ENCODE measurements at regions not wholly inside any gene's neighbourhood (a gene's known extent, or its start where the extent isn't known, plus 50 kb on each side); places are given as distances from the start of the nearest gene placed in this dataset.

DNA sequence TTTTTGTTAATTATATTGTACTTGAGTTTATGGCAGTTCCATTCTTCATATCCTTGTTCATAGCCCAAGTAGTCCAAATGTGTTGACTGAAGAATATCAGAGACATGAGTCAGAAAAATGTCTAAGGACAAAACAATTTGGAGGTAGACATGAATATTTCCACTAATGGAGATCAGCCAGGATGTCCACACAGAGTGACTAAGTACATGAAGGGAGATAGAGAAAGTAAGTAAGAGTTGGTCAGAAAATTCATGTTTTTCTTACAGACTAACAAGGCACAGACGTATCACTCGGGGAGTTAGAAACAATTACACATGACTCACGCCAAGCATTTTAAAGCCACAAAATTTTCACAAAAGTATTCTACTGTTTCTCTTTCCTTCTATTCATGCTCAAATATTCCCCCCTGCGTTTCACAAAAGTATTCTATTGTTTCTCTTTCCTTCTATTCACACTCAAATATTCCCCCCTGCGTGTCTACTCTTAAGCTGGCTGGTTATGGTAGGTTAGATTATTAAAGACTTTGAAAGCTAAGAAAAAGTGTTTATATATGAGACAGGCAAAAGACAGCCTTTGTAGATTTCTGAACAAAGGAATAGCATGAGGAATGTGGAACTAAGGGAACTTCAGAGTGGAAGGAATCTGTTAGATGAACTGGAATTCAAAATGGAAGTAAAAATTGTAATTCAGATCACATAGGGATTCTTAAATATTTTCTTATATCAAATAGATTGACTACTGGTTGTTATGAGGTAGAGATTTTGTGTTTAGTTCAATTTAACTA, 648.7 kb upstream of the CCDC54 start:
- Histone ChIP-seq H3K36me3 (ENCODE audit: insufficient read depth, low read length) (no peaks in the 10 kb centered on the region), H2AFZ (ENCODE audit: low read length) (no peak overlapping the region), H3K79me2 (ENCODE audit: low read length) (no peaks in the 10 kb centered on the region), H3K4me1 (ENCODE audit: low read length) (no peaks in the 10 kb centered on the region), H3K9me3 (ENCODE audit: low read length) (no peaks in the 10 kb centered on the region), H3K27ac (ENCODE audit: low read length) (no peak overlapping the region), H3K4me2 (ENCODE audit: low read depth, low read length, poor library complexity, severe bottlenecking) (no peak overlapping the region), H3K27me3 (ENCODE audit: low read length) (no peaks in the 10 kb centered on the region), H3K4me3 (ENCODE audit: low read length) (no peak overlapping the region), H3K9me2 (replicated peaks; ENCODE audit: insufficient read depth, low read length) (no peaks in the 10 kb centered on the region), H3K9ac (ENCODE audit: low read length) (no peak overlapping the region), H4K20me1 (ENCODE audit: insufficient read depth, low read depth, low read length) (no peaks in the 10 kb centered on the region)
- DNase-seq: no peak

DNA sequence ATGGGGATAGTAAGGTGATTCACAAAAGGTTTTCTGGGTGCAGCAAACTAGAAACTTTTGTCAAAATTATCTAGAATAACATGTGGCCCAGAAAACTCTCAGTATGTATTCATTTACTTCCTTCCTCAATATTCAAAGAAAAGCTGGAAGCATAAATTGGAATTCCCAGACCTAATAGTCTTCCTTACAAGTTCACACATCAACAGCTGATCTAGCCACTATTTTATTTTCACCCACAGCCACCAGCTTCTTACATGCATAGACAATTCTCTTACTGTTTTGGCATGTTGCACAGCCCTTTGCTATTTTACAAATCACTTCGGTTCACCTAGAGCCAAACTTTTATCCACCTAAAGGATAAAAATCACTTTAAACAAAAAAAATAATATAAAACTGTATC, 647.8 kb upstream of the CCDC54 start:
- no peaks in the 10 kb centered on the region for H3K9me3 ChIP-seq (ENCODE audit: low read length)
- H3K4me3 ChIP-seq (ENCODE audit: low read length): no peak overlapping the region
- H3K4me2 ChIP-seq (ENCODE audit: low read depth, low read length, poor library complexity, severe bottlenecking): no peak overlapping the region
- H3K9ac ChIP-seq (ENCODE audit: low read length): no peak overlapping the region
- H3K27me3 ChIP-seq (ENCODE audit: low read length): no peaks in the 10 kb centered on the region
- H4K20me1 ChIP-seq (ENCODE audit: insufficient read depth, low read depth, low read length): no peaks in the 10 kb centered on the region
- no peak overlapping the region for H3K27ac ChIP-seq (ENCODE audit: low read length)
- no peaks in the 10 kb centered on the region for H3K79me2 ChIP-seq (ENCODE audit: low read length)
- DNase-seq: no peak
- no peak overlapping the region for H2AFZ ChIP-seq (ENCODE audit: low read length)
- no peaks in the 10 kb centered on the region for H3K36me3 ChIP-seq (ENCODE audit: insufficient read depth, low read length)
- H3K4me1 ChIP-seq (ENCODE audit: low read length): no peaks in the 10 kb centered on the region
- H3K9me2 ChIP-seq (replicated peaks; ENCODE audit: insufficient read depth, low read length): no peaks in the 10 kb centered on the region

DNA sequence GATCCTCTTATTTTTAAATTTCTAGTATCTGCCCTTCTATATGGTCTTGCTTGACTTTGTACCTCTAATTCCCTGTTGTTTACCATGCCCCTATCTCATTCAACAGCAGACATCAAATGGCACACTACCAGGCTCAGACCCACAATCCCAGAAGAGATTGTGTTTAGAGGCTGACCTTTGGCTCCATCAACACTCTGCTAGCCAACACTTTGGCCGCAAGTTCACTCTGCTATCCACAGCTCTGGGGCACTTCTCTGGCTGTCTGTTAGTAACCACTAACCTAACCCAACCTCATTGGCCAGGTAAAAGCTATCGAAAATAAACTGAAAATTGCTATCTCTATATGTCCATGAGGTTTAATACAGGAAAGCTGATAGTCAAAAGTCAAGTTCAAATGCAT, 646.0 kb upstream of the CCDC54 start:
- Histone ChIP-seq H3K4me3 (ENCODE audit: low read length) (no peak overlapping the region), H3K4me2 (ENCODE audit: low read depth, low read length, poor library complexity, severe bottlenecking) (no peak overlapping the region), H3K9ac (ENCODE audit: low read length) (no peak overlapping the region), H3K9me2 (replicated peaks; ENCODE audit: insufficient read depth, low read length) (no peaks in the 10 kb centered on the region), H3K27ac (ENCODE audit: low read length) (no peak overlapping the region), H3K36me3 (ENCODE audit: insufficient read depth, low read length) (no peaks in the 10 kb centered on the region), H3K27me3 (ENCODE audit: low read length) (no peaks in the 10 kb centered on the region), H3K79me2 (ENCODE audit: low read length) (no peaks in the 10 kb centered on the region), H4K20me1 (ENCODE audit: insufficient read depth, low read depth, low read length) (no peaks in the 10 kb centered on the region), H3K4me1 (ENCODE audit: low read length) (no peaks in the 10 kb centered on the region), H2AFZ (ENCODE audit: low read length) (no peak overlapping the region), H3K9me3 (ENCODE audit: low read length) (no peaks in the 10 kb centered on the region)
- DNase-seq: no peak

DNA sequence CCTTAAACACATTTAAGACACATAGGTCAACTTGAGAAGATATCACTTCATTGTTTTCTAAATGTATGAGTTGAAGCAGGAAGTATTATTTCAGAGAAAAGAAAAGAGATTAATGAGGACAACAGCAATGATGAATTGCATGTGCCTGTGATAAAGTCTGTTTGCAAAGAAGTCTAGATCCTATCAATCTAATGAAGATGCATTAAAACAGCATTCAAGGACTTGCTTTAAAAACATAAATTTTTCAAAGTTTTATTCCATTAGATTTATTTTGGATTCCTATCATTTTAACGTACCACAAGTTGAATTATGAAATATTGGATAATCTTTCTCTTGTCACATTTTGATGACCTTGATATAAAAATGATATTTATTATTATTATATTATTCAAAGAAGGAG, 642.5 kb upstream of the CCDC54 start:
- Histone ChIP-seq H3K4me2 (ENCODE audit: low read depth, low read length, poor library complexity, severe bottlenecking) (no peak overlapping the region), H2AFZ (ENCODE audit: low read length) (no peak overlapping the region), H3K79me2 (ENCODE audit: low read length) (no peaks in the 10 kb centered on the region), H3K36me3 (ENCODE audit: insufficient read depth, low read length) (no peaks in the 10 kb centered on the region), H3K27ac (ENCODE audit: low read length) (no peak overlapping the region), H3K9ac (ENCODE audit: low read length) (no peak overlapping the region), H3K9me3 (ENCODE audit: low read length) (no peaks in the 10 kb centered on the region), H3K4me1 (ENCODE audit: low read length) (no peaks in the 10 kb centered on the region), H4K20me1 (ENCODE audit: insufficient read depth, low read depth, low read length) (no peaks in the 10 kb centered on the region), H3K27me3 (ENCODE audit: low read length) (no peaks in the 10 kb centered on the region), H3K4me3 (ENCODE audit: low read length) (no peak overlapping the region), H3K9me2 (replicated peaks; ENCODE audit: insufficient read depth, low read length) (no peaks in the 10 kb centered on the region)
- DNase-seq: no peak

DNA sequence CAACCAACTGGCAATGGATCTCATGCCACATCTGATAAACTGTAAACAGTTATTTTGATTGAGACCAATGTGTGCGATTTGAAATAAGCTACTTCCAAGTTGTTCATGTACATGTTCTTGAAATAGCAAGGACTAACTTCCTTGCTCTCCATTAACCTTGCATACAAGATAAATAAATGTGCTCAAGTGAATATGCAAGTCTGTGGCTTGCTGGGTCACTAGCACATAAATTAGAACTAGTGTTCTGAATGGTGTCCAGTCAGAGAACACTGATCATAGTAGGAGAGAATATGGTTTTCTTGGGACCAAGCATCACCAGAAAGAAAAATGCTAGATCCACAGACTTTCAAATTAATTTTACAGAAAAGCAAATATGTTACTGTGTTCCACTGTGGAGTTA, 640.0 kb upstream of the CCDC54 start:
- Histone ChIP-seq H3K9ac (ENCODE audit: low read length) (no peak overlapping the region), H4K20me1 (ENCODE audit: insufficient read depth, low read depth, low read length) (no peaks in the 10 kb centered on the region), H3K4me3 (ENCODE audit: low read length) (no peak overlapping the region), H3K9me2 (replicated peaks; ENCODE audit: insufficient read depth, low read length) (no peaks in the 10 kb centered on the region), H2AFZ (ENCODE audit: low read length) (no peak overlapping the region), H3K9me3 (ENCODE audit: low read length) (no peaks in the 10 kb centered on the region), H3K79me2 (ENCODE audit: low read length) (no peaks in the 10 kb centered on the region), H3K4me2 (ENCODE audit: low read depth, low read length, poor library complexity, severe bottlenecking) (no peak overlapping the region), H3K4me1 (ENCODE audit: low read length) (no peaks in the 10 kb centered on the region), H3K27ac (ENCODE audit: low read length) (no peak overlapping the region), H3K36me3 (ENCODE audit: insufficient read depth, low read length) (no peaks in the 10 kb centered on the region), H3K27me3 (ENCODE audit: low read length) (no peaks in the 10 kb centered on the region)
- no peak for DNase-seq

DNA sequence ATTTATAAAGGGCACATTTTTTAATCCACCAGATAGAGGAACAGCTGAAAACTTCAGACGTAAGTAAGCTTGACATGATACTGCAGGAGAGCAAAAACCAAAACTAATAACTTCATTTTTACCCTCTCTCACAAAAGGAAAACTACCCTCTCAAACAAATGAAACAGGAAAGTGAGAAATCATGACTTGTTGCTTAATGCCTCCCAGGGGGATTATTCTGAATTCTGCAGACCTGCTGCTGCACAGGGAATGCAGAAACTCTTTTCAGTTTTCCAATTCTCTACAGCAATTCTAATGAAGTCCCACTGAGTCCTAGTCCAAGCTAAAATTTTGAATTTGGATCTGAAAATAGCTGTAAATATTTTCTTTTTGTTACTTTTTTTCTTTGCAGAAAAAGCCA, 637.1 kb upstream of the CCDC54 start:
- no peaks in the 10 kb centered on the region for H3K27me3 ChIP-seq (ENCODE audit: low read length)

DNA sequence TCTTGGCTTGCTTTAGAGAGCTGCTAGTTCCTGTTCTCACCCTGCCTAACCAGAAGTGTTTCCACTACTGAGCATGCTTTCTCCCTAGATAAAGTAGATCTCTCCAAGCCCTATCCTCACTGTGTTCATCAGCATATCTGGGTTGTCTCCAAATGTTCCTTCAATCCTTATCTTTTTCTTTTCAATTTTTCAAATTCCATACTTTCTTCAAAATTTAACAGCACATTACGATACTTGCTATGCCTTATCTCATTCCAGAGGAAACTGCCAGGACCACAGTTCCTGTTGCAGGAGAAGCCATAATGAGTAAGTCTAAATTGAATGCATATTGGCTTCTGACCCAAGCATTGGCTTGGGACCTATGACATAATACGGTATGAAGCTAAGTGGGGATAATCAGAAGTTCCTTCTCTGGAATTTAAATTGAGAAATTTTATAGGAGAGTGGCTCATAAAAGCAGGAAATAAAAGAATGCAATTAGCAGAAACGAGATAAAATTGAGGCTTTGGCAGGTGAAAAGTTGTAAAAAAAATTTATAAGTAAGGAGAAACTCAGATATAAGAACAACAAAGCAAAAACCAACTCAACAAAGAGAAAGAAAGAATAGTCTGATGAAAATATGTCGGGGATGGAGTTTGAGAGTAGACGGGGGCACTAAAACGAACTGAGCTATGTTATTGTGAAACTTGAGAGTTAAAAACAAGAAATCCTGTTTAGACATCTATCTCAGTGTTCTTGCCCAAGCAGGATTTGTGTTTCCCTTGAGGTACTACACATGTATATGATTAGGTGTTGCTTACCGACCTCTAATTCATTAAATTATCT, 631.7 kb upstream of the CCDC54 start:
- Histone ChIP-seq H3K27me3 (ENCODE audit: low read length) (no peaks in the 10 kb centered on the region), H3K9me2 (replicated peaks; ENCODE audit: insufficient read depth, low read length) (no peaks in the 10 kb centered on the region), H3K4me2 (ENCODE audit: low read depth, low read length, poor library complexity, severe bottlenecking) (no peak overlapping the region), H3K36me3 (ENCODE audit: insufficient read depth, low read length) (no peaks in the 10 kb centered on the region), H3K4me1 (ENCODE audit: low read length) (no peaks in the 10 kb centered on the region), H4K20me1 (ENCODE audit: insufficient read depth, low read depth, low read length) (no peaks in the 10 kb centered on the region), H3K9me3 (ENCODE audit: low read length) (no peaks in the 10 kb centered on the region), H3K79me2 (ENCODE audit: low read length) (no peaks in the 10 kb centered on the region), H2AFZ (ENCODE audit: low read length) (no peak overlapping the region), H3K4me3 (ENCODE audit: low read length) (no peak overlapping the region), H3K27ac (ENCODE audit: low read length) (no peak overlapping the region), H3K9ac (ENCODE audit: low read length) (no peak overlapping the region)
- no peak for DNase-seq

More for the DNA sequence above, 637.1 kb upstream of the CCDC54 start:
- H3K79me2 ChIP-seq (ENCODE audit: low read length): no peaks in the 10 kb centered on the region
- no peaks in the 10 kb centered on the region for H3K4me1 ChIP-seq (ENCODE audit: low read length)
- no peaks in the 10 kb centered on the region for H3K9me2 ChIP-seq (replicated peaks; ENCODE audit: insufficient read depth, low read length)
- H2AFZ ChIP-seq (ENCODE audit: low read length): no peak overlapping the region
- no peak overlapping the region for H3K4me3 ChIP-seq (ENCODE audit: low read length)
- no peaks in the 10 kb centered on the region for H3K9me3 ChIP-seq (ENCODE audit: low read length)
- no peak overlapping the region for H3K9ac ChIP-seq (ENCODE audit: low read length)
- H3K27ac ChIP-seq (ENCODE audit: low read length): no peak overlapping the region
- H3K4me2 ChIP-seq (ENCODE audit: low read depth, low read length, poor library complexity, severe bottlenecking): no peak overlapping the region
- DNase-seq: no peak
- H3K36me3 ChIP-seq (ENCODE audit: insufficient read depth, low read length): no peaks in the 10 kb centered on the region
- no peaks in the 10 kb centered on the region for H4K20me1 ChIP-seq (ENCODE audit: insufficient read depth, low read depth, low read length)

DNA sequence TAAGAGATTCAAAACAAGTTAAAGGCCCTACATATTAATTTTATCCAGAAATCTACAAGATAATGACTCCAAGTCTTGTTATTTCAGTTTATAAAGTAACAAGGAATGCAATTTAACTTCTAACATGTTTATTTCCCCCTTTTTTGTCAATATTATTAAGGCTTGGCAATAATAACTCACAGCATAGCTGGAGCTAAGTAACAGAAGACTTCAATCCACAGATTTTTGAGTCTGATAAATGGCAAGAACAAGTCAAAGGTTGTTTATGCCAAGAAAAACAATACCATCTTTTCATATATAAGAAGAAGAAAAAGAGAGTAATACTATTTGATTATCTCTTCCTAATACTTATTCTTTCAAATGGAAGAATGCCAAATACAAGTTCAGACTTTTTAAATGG, 631.0 kb upstream of the CCDC54 start:
- Histone ChIP-seq H4K20me1 (ENCODE audit: insufficient read depth, low read depth, low read length) (no peaks in the 10 kb centered on the region), H3K9me2 (replicated peaks; ENCODE audit: insufficient read depth, low read length) (no peaks in the 10 kb centered on the region), H2AFZ (ENCODE audit: low read length) (no peak overlapping the region), H3K4me3 (ENCODE audit: low read length) (no peak overlapping the region), H3K4me2 (ENCODE audit: low read depth, low read length, poor library complexity, severe bottlenecking) (no peak overlapping the region), H3K27me3 (ENCODE audit: low read length) (no peaks in the 10 kb centered on the region), H3K36me3 (ENCODE audit: insufficient read depth, low read length) (no peaks in the 10 kb centered on the region), H3K27ac (ENCODE audit: low read length) (no peak overlapping the region), H3K79me2 (ENCODE audit: low read length) (no peaks in the 10 kb centered on the region), H3K9ac (ENCODE audit: low read length) (no peak overlapping the region), H3K9me3 (ENCODE audit: low read length) (no peaks in the 10 kb centered on the region), H3K4me1 (ENCODE audit: low read length) (no peaks in the 10 kb centered on the region)
- no peak for DNase-seq

Measured in Karpas-422 (cell line).